Lung (tissue), 11 donors: ENCODE measurements at regions not wholly inside any gene's neighbourhood (a gene's known extent, or its start where the extent isn't known, plus 50 kb on each side); places are given as distances from the start of the nearest gene placed in this dataset.

Source experiments
- ATAC-seq: fragments of 200-7000 bp; cut with Tn5 transposase; one replicate; pipeline ENCODE4 v1.9.1; 2020; ENCODE audit warnings: moderate number of reproducible peaks; ENCODE audit not compliant: insufficient read depth, low FRiP score
- DNase-seq, 3 donors: peaks; one replicate each; pipeline ENCODE4 v3.0.0-alpha.2; 2013 to 2017
- H3K27ac ChIP-seq, 2 donors: one replicate each; pipeline ENCODE4 v1.5.1; 2013; ENCODE audit warnings: mild to moderate bottlenecking in 2 of 2, moderate library complexity in 2 of 2, control low read depth in 1 of 2, inconsistent platforms in 1 of 2, low read depth in 1 of 2, low read length in 1 of 2
- H3K27me3 ChIP-seq, 3 donors: one replicate each; pipeline ENCODE4 v1.5.1; 2013; ENCODE audit warnings: low read length in 2 of 3; ENCODE audit not compliant: control insufficient read depth in 3 of 3, insufficient read depth in 3 of 3
- H3K36me3 ChIP-seq, 4 donors: one replicate each; pipeline ENCODE4 v1.5.1; 2013; ENCODE audit warnings: low read length in 4 of 4, mild to moderate bottlenecking in 1 of 4, moderate library complexity in 1 of 4; ENCODE audit not compliant: control insufficient read depth in 4 of 4, insufficient read depth in 4 of 4
- H3K4me1 ChIP-seq, 5 donors: one replicate each; pipeline ENCODE4 v1.5.1; 2013; ENCODE audit warnings: low read length in 5 of 5, mild to moderate bottlenecking in 2 of 5, moderate library complexity in 1 of 5; ENCODE audit not compliant: control insufficient read depth in 5 of 5, insufficient read depth in 5 of 5
- H3K4me3 ChIP-seq: one replicate; pipeline ENCODE4 v1.5.1; 2013; ENCODE audit warnings: mild to moderate bottlenecking, control low read depth, moderate library complexity
- H3K9ac ChIP-seq, 2 donors: one replicate each; pipeline ENCODE4 v1.5.1; 2013; ENCODE audit warnings: low read length in 2 of 2, control low read depth in 1 of 2; ENCODE audit not compliant: insufficient read depth in 1 of 2
- H3K9me3 ChIP-seq, 4 donors: one replicate each; pipeline ENCODE4 v1.5.1; 2013; ENCODE audit warnings: low read length in 3 of 4, mild to moderate bottlenecking in 1 of 4, moderate library complexity in 1 of 4; ENCODE audit not compliant: control insufficient read depth in 4 of 4, insufficient read depth in 3 of 4
- CTCF ChIP-seq: IDR thresholded peaks from 2 replicates; pipeline ENCODE4 v1.5.1; 2012; ENCODE audit warnings: mild to moderate bottlenecking; ENCODE audit errors: control extremely low read depth, extremely low read depth
- WGBS, 2 donors: extraction: QIAGEN DNeasy Blood & Tissue Kit; methylation state at CpG; one replicate each; pipeline ENCODE4 v1.1.7; 2013; 5-methylcytosine and 5-hydroxymethylcytosine counted together
- donor health status: control.
- donor health status: control.
- donor health status: Bipolar disorder and iron deficiency.
- donor health status: healthy.
- donor health status: DM: yes; HTN: yes; CAD: no.

- Histone ChIP-seq H3K27me3 (no peaks in the 10 kb centered on the region), H3K9me3 (peaks cover 0 to 5% (median 0%) of the 10 kb centered on the region in 4 donors), H3K4me3 (no peak overlapping the region), H3K36me3 (no peaks in the 10 kb centered on the region), H3K9ac (no peak overlapping the region), H3K27ac (no peak overlapping the region), H3K4me1 (peaks cover 0 to 12% (median 2%) of the 10 kb centered on the region in 5 donors)
- DNase-seq, result no peak
- 89 to 96% methylated on average over 14 of the region's 14 CpGs for WGBS, 2 donors
- no peak for TF ChIP-seq CTCF
- ATAC-seq, result no peak
Observed at GRCh38 chr7:152523916-152524315, 88.1 kb upstream of the KMT2C start.

- no peaks in the 10 kb centered on the region for H3K36me3 ChIP-seq
- no peak overlapping the region for H3K4me3 ChIP-seq
- WGBS, 2 donors, result 10 to 24% methylated on average over 10 of the region's 10 CpGs
- H3K27me3 ChIP-seq, result no peaks in the 10 kb centered on the region
- no peak overlapping the region for H3K9ac ChIP-seq
- peaks cover 0 to 12% (median 2%) of the 10 kb centered on the region in 5 donors for H3K4me1 ChIP-seq
- H3K9me3 ChIP-seq, result peaks cover 0 to 5% (median 0%) of the 10 kb centered on the region in 4 donors
- no peak for ATAC-seq
- no peak for TF ChIP-seq CTCF
- peak; percentile 52 to 64 (median 58) for DNase-seq
- H3K27ac ChIP-seq, result no peak overlapping the region
Observed at GRCh38 chr7:152522571-152523067, 86.8 kb upstream of the KMT2C start.

GRCh38 chr7:152521420-152522337 is 85.9 kb upstream of the KMT2C start:
- no peak overlapping the region for H3K9ac ChIP-seq
- peaks cover 0 to 5% (median 0%) of the 10 kb centered on the region in 4 donors for H3K9me3 ChIP-seq
- H3K27ac ChIP-seq, result no peak overlapping the region
- no peaks in the 10 kb centered on the region for H3K36me3 ChIP-seq
- ATAC-seq, result no peak
- peaks cover 0 to 12% (median 2%) of the 10 kb centered on the region in 5 donors for H3K4me1 ChIP-seq
- TF ChIP-seq CTCF, result no peak
- H3K4me3 ChIP-seq, result no peak overlapping the region
- H3K27me3 ChIP-seq, result no peaks in the 10 kb centered on the region
- DNase-seq, result no peak
- WGBS, 2 donors, result 66 to 90% methylated on average over 11 of the region's 11 CpGs
